Psoas muscle (tissue), 7 donors: ENCODE measurements at regions not wholly inside any gene's neighbourhood (a gene's known extent, or its start where the extent isn't known, plus 50 kb on each side); places are given as distances from the start of the nearest gene placed in this dataset.

ENCODE experiments used
- ATAC-seq, 4 donors: fragments of 200-7000 bp; cut with Tn5 transposase; one replicate each; pipeline ENCODE4 v1.9.1; 2020; ENCODE audit warnings: moderate library complexity in 3 of 4, mild to moderate bottlenecking in 2 of 4
- DNase-seq, 2 donors: peaks; one replicate each; pipeline ENCODE4 v3.0.0-alpha.2; 2020
- H3K27ac ChIP-seq: fragments of 200-600 bp; one replicate; pipeline ENCODE4 v1.8.0; 2022
- H3K27me3 ChIP-seq, 3 donors: fragments of 200-600 bp in 1 of 3; one replicate each; pipeline versions ENCODE4 v1.6.1 to v1.8.0; 2013 to 2022; ENCODE audit warnings: low read length in 2 of 3, mild to moderate bottlenecking in 2 of 3, moderate library complexity in 1 of 3; ENCODE audit not compliant: insufficient read depth in 3 of 3
- H3K36me3 ChIP-seq, 2 donors: fragments of 200-600 bp in 1 of 2; one replicate each; pipeline versions ENCODE4 v1.6.1 to v1.8.0; 2013 to 2022; ENCODE audit warnings: low read depth in 1 of 2, mild to moderate bottlenecking in 1 of 2, moderate library complexity in 1 of 2; ENCODE audit not compliant: insufficient read depth in 1 of 2
- H3K4me1 ChIP-seq: fragments of 200-600 bp; one replicate; pipeline ENCODE4 v1.8.0; 2022
- H3K4me3 ChIP-seq: fragments of 200-600 bp; one replicate; pipeline ENCODE4 v1.8.0; 2022; ENCODE audit warnings: mild to moderate bottlenecking
- H3K9me3 ChIP-seq: fragments of 200-600 bp; one replicate; pipeline ENCODE4 v1.8.0; 2022
- CTCF ChIP-seq: fragments of 200-600 bp; IDR thresholded peaks from one replicate; pipeline ENCODE4 v1.8.0; 2022; ENCODE audit warnings: antibody characterized with exemption
- whole genome bisulfite sequencing, 3 donors: extraction: QIAGEN DNeasy Blood & Tissue Kit; methylation state at CpG; one replicate each; pipeline versions ENCODE4 v1.1.6 to v1.1.7; 2013; 5-methylcytosine and 5-hydroxymethylcytosine counted together
- intact Hi-C, 2 donors: fragments of 100-400 bp; cut with DNase I; formaldehyde crosslinking; loops; one replicate each; pipeline versions ENCODE4 v1.11.0 to v1.14.2; 2022
- donor health status: healthy with polysubstance abuse.
- donor health status: DM: no; HTN: no; CAD: no; lungs with moderate emphysema.
- donor health status: Bipolar disorder and iron deficiency.
- donor health status: healthy.
- donor health status: DM: yes; HTN: yes; CAD: no.
- donor health status: DM: no; HTN: no; CAD: no.
- donor health status: DM: yes; HTN: yes; CAD: no.

GRCh38 chr9:29118555-29118954 lies 1545.3 kb upstream of the C9orf72 start:
- Histone ChIP-seq H3K9me3 (peaks cover 6% of the 10 kb centered on the region), H3K27ac (no peak overlapping the region), H3K4me1 (no peaks in the 10 kb centered on the region), H3K4me3 (no peak overlapping the region), H3K27me3 (no peaks in the 10 kb centered on the region), H3K36me3 (no peaks in the 10 kb centered on the region)
- TF ChIP-seq CTCF = no peak
- intact Hi-C loops = no loop called here
- ATAC-seq (no peak), DNase-seq (peak in 1 of 2 donors; percentile 48)
- WGBS, 3 donors = 58 to 91% (median 69%) methylated on average over 6 of the region's 6 CpGs

GRCh38 chr9:29126783-29127182 lies 1553.5 kb upstream of the C9orf72 start:
- H3K36me3 ChIP-seq = no peaks in the 10 kb centered on the region
- no peak for ATAC-seq
- H3K27me3 ChIP-seq = no peaks in the 10 kb centered on the region
- WGBS, 3 donors = 72 to 76% (median 76%) methylated on average over 2 of the region's 2 CpGs
- no peak for DNase-seq
- no peaks in the 10 kb centered on the region for H3K4me1 ChIP-seq
- peaks cover 9% of the 10 kb centered on the region for H3K9me3 ChIP-seq
- intact Hi-C loops = no loop called here
- H3K27ac ChIP-seq = no peak overlapping the region
- no peak overlapping the region for H3K4me3 ChIP-seq
- no peak for TF ChIP-seq CTCF

- no peak overlapping the region for H3K27ac ChIP-seq
- no peaks in the 10 kb centered on the region for H3K4me1 ChIP-seq
- TF ChIP-seq CTCF = no peak
- no peaks in the 10 kb centered on the region for H3K27me3 ChIP-seq
- H3K36me3 ChIP-seq = no peaks in the 10 kb centered on the region
- no peak overlapping the region for H3K4me3 ChIP-seq
- intact Hi-C loops = no loop called here
- ATAC-seq (no peak), DNase-seq (no peak)
- no peaks in the 10 kb centered on the region for H3K9me3 ChIP-seq
- 68 to 81% (median 78%) methylated on average over 1 of the region's 1 CpG for WGBS, 3 donors
These were observed 1556.5 kb upstream of the C9orf72 start for GRCh38 chr9:29129763-29130162.

- Histone ChIP-seq H3K27ac (no peak overlapping the region), H3K4me3 (no peak overlapping the region), H3K27me3 (no peaks in the 10 kb centered on the region), H3K9me3 (no peaks in the 10 kb centered on the region), H3K36me3 (no peaks in the 10 kb centered on the region), H3K4me1 (no peaks in the 10 kb centered on the region)
- no peak for DNase-seq
- intact Hi-C loops = no loop called here
- 69 to 88% (median 83%) methylated on average over 1 of the region's 1 CpG for WGBS, 3 donors
- no peak for TF ChIP-seq CTCF
- ATAC-seq = no peak
These were observed 1571.2 kb upstream of the C9orf72 start for GRCh38 chr9:29144476-29144875.

GRCh38 chr9:29150606-29151005 lies 1577.3 kb upstream of the C9orf72 start:
- no peak overlapping the region for H3K27ac ChIP-seq
- intact Hi-C loops = no loop called here
- 69 to 71% (median 70%) methylated on average over 3 of the region's 3 CpGs for WGBS, 3 donors
- H3K4me1 ChIP-seq = no peaks in the 10 kb centered on the region
- no peaks in the 10 kb centered on the region for H3K36me3 ChIP-seq
- TF ChIP-seq CTCF = no peak
- H3K9me3 ChIP-seq = peaks cover 3% of the 10 kb centered on the region
- DNase-seq (no peak), ATAC-seq (no peak)
- H3K4me3 ChIP-seq = no peak overlapping the region
- H3K27me3 ChIP-seq = no peaks in the 10 kb centered on the region
